Osteocyte (in vitro differentiated cells): ENCODE measurements at regions not wholly inside any gene's neighbourhood (a gene's known extent, or its start where the extent isn't known, plus 50 kb on each side); places are given as distances from the start of the nearest gene placed in this dataset.

Source experiments
- DNase-seq: peaks from one replicate; pipeline ENCODE4 v3.0.0; 2021; ENCODE audit warnings: mixed read lengths; ENCODE audit not compliant: unreplicated experiment; ENCODE audit errors: extremely low spot score
- H3K27ac Mint-ChIP-seq: one replicate; pipeline ENCODE4 v1.8.0; 2021; ENCODE audit warnings: mild to moderate bottlenecking, mixed read lengths; ENCODE audit not compliant: unreplicated experiment
- H3K27me3 Mint-ChIP-seq: one replicate; pipeline ENCODE4 v1.8.0; 2021; ENCODE audit warnings: mixed read lengths; ENCODE audit not compliant: unreplicated experiment
- H3K36me3 Mint-ChIP-seq: one replicate; pipeline ENCODE4 v1.8.0; 2021; ENCODE audit warnings: mixed read lengths; ENCODE audit not compliant: unreplicated experiment
- H3K4me1 Mint-ChIP-seq: one replicate; pipeline ENCODE4 v1.8.0; 2021; ENCODE audit warnings: mixed read lengths; ENCODE audit not compliant: unreplicated experiment
- H3K4me3 Mint-ChIP-seq: one replicate; pipeline ENCODE4 v1.8.0; 2021; ENCODE audit warnings: mild to moderate bottlenecking, moderate library complexity, mixed read lengths; ENCODE audit not compliant: unreplicated experiment
- H3K9me3 Mint-ChIP-seq: one replicate; pipeline ENCODE4 v1.8.0; 2021; ENCODE audit warnings: mixed read lengths; ENCODE audit not compliant: unreplicated experiment
- TF ChIP-seq, protein P1 (sequence below): fragments of 200-600 bp; sonication (generic); IDR thresholded peaks from 2 replicates; pipeline ENCODE4 v1.5.0; 2021; ENCODE audit warnings: antibody characterized with exemption, mild to moderate bottlenecking, moderate library complexity

- no peaks in the 10 kb centered on the region for H3K36me3 Mint-ChIP-seq
- no peak overlapping the region for H3K27ac Mint-ChIP-seq
- peaks cover 37% of the 10 kb centered on the region for H3K27me3 Mint-ChIP-seq
- H3K9me3 Mint-ChIP-seq = no peaks in the 10 kb centered on the region
- TF ChIP-seq, protein P1, sequence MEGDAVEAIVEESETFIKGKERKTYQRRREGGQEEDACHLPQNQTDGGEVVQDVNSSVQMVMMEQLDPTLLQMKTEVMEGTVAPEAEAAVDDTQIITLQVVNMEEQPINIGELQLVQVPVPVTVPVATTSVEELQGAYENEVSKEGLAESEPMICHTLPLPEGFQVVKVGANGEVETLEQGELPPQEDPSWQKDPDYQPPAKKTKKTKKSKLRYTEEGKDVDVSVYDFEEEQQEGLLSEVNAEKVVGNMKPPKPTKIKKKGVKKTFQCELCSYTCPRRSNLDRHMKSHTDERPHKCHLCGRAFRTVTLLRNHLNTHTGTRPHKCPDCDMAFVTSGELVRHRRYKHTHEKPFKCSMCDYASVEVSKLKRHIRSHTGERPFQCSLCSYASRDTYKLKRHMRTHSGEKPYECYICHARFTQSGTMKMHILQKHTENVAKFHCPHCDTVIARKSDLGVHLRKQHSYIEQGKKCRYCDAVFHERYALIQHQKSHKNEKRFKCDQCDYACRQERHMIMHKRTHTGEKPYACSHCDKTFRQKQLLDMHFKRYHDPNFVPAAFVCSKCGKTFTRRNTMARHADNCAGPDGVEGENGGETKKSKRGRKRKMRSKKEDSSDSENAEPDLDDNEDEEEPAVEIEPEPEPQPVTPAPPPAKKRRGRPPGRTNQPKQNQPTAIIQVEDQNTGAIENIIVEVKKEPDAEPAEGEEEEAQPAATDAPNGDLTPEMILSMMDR = no peak
- no peak for DNase-seq
- peak overlapping the region; percentile 58 for H3K4me3 Mint-ChIP-seq
- H3K4me1 Mint-ChIP-seq = no peaks in the 10 kb centered on the region
Measured at GRCh38 chr18:47748093-47748796, 182.2 kb downstream of the SMAD2 start.

- Mint-ChIP-seq H3K9me3 (no peaks in the 10 kb centered on the region), H3K27ac (no peak overlapping the region), H3K36me3 (no peaks in the 10 kb centered on the region), H3K4me3 (no peak overlapping the region), H3K27me3 (peaks cover 41% of the 10 kb centered on the region), H3K4me1 (no peaks in the 10 kb centered on the region)
- TF ChIP-seq, protein P1 = no peak
- peak; percentile 80 for DNase-seq
Measured at GRCh38 chr18:47747260-47747795, 183.1 kb downstream of the SMAD2 start.

DNA sequence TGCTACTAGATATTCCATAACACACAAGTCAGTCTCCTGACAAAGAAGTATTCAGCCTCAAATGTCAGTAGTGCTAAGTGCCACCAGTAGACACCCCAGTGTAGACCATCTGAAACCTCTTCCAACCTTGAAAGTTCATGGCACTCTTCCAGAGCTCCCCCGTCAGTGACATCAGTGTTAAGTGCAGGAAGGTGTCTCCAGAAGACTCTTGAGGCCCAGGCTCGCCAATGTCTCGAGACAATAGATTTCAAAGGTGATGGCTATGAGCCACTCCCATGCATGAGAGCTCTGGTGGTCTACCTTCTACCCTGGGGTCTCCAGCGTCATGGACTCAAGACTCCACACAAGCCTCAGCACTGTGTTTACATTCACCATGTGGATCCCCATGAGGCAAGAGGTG lies 183.8 kb downstream of the SMAD2 start:
- Mint-ChIP-seq H3K9me3 (no peaks in the 10 kb centered on the region), H3K27me3 (peaks cover 44% of the 10 kb centered on the region), H3K27ac (no peak overlapping the region), H3K36me3 (no peaks in the 10 kb centered on the region), H3K4me1 (no peaks in the 10 kb centered on the region), H3K4me3 (no peak overlapping the region)
- no peak for DNase-seq
- TF ChIP-seq, protein P1 = no peak

GRCh38 chr18:47745227-47745626 lies 185.2 kb downstream of the SMAD2 start:
- H3K9me3 Mint-ChIP-seq = no peaks in the 10 kb centered on the region
- H3K27me3 Mint-ChIP-seq = peaks cover 51% of the 10 kb centered on the region
- no peak overlapping the region for H3K4me3 Mint-ChIP-seq
- no peak for DNase-seq
- TF ChIP-seq, protein P1 = no peak
- no peak overlapping the region for H3K27ac Mint-ChIP-seq
- H3K4me1 Mint-ChIP-seq = no peaks in the 10 kb centered on the region
- H3K36me3 Mint-ChIP-seq = no peaks in the 10 kb centered on the region

DNA sequence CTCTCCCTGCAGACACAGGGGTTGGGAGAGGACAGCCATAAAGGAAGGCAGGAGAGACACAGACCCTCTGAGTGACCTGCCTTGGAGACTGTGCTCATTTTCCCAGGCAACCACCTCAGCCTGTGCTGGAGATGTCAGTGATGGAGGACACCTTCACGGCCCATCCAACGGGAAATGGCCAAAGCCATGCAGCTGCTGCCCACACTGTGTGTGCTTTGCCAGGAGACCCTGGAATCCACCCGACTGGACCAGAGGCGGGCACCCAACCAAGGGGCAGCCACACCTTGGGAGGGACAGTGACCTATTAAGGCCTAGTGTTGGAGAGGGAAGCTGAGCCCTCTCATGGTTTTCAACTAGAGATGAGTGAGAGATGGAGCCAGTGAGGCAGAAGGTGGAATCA lies 192.5 kb downstream of the SMAD2 start:
- TF ChIP-seq, protein P1 = no peak
- H3K9me3 Mint-ChIP-seq = peaks cover 4% of the 10 kb centered on the region
- peak; percentile 67 for DNase-seq
- H3K27me3 Mint-ChIP-seq = peaks cover 39% of the 10 kb centered on the region
- no peak overlapping the region for H3K4me3 Mint-ChIP-seq
- H3K27ac Mint-ChIP-seq = no peak overlapping the region
- H3K4me1 Mint-ChIP-seq = no peaks in the 10 kb centered on the region
- H3K36me3 Mint-ChIP-seq = no peaks in the 10 kb centered on the region
